ENCODE measurements at regions not wholly inside any gene's neighbourhood (a gene's known extent, or its start where the extent isn't known, plus 50 kb on each side); places are given as distances from the start of the nearest gene placed in this dataset.
"Not testable (repeated sequence)": the region's sequence is repeated elsewhere in the genome, so short reads cannot be mapped to it uniquely, and the experiment has no call there.

GRCh38 chr1:221515496-221515895 lies 226.4 kb downstream of the DUSP10 start:
- no peaks in the 10 kb centered on the region for H3K9me3 ChIP-seq (ENCODE audit: control insufficient read depth, low read depth, low read length)
- H3K27me3 ChIP-seq (ENCODE audit: control insufficient read depth, insufficient read depth, low read length): no peaks in the 10 kb centered on the region
- no peak overlapping the region for H3K4me3 ChIP-seq (ENCODE audit: low read length)
- H3K27ac ChIP-seq (ENCODE audit: low read length): no peak overlapping the region
- DNase-seq: no peak
- no peaks in the 10 kb centered on the region for H3K36me3 ChIP-seq (ENCODE audit: control insufficient read depth, insufficient read depth, low read length)
- no peaks in the 10 kb centered on the region for H3K4me1 ChIP-seq (ENCODE audit: control insufficient read depth, insufficient read depth, low read length)

GRCh38 chr1:221517961-221518360 lies 223.9 kb downstream of the DUSP10 start:
- Histone ChIP-seq H3K4me1 (ENCODE audit: control insufficient read depth, insufficient read depth, low read length) (no peaks in the 10 kb centered on the region), H3K27ac (ENCODE audit: low read length) (no peak overlapping the region), H3K27me3 (ENCODE audit: control insufficient read depth, insufficient read depth, low read length) (no peaks in the 10 kb centered on the region), H3K36me3 (ENCODE audit: control insufficient read depth, insufficient read depth, low read length) (no peaks in the 10 kb centered on the region), H3K4me3 (ENCODE audit: low read length) (no peak overlapping the region), H3K9me3 (ENCODE audit: control insufficient read depth, low read depth, low read length) (no peaks in the 10 kb centered on the region)
- no CpG with 5 or more reads among the region's 1 CpG for WGBS (ENCODE audit: insufficient coverage, low lambda C conversion rate)
- DNase-seq: no peak

- no peak for DNase-seq
- 88% methylated on average over 1 of the region's 1 CpG for WGBS (ENCODE audit: insufficient coverage, low lambda C conversion rate)
Observed at GRCh38 chr1:221520250-221520649, 221.6 kb downstream of the DUSP10 start.

GRCh38 chr1:221521686-221522085 lies 220.2 kb downstream of the DUSP10 start:
- Histone ChIP-seq H3K36me3 (ENCODE audit: control insufficient read depth, insufficient read depth, low read length) (no peaks in the 10 kb centered on the region), H3K4me3 (ENCODE audit: low read length) (no peak overlapping the region), H3K4me1 (ENCODE audit: control insufficient read depth, insufficient read depth, low read length) (no peaks in the 10 kb centered on the region), H3K27me3 (ENCODE audit: control insufficient read depth, insufficient read depth, low read length) (no peaks in the 10 kb centered on the region), H3K9me3 (ENCODE audit: control insufficient read depth, low read depth, low read length) (no peaks in the 10 kb centered on the region), H3K27ac (ENCODE audit: low read length) (no peak overlapping the region)
- no CpG with 5 or more reads among the region's 3 CpGs for WGBS (ENCODE audit: insufficient coverage, low lambda C conversion rate)
- no peak for DNase-seq

More at GRCh38 chr1:221520250-221520649, 221.6 kb downstream of the DUSP10 start:
- no peaks in the 10 kb centered on the region for H3K4me1 ChIP-seq (ENCODE audit: control insufficient read depth, insufficient read depth, low read length)
- H3K36me3 ChIP-seq (ENCODE audit: control insufficient read depth, insufficient read depth, low read length): no peaks in the 10 kb centered on the region
- H3K27ac ChIP-seq (ENCODE audit: low read length): no peak overlapping the region
- H3K9me3 ChIP-seq (ENCODE audit: control insufficient read depth, low read depth, low read length): no peaks in the 10 kb centered on the region
- no peak overlapping the region for H3K4me3 ChIP-seq (ENCODE audit: low read length)
- no peaks in the 10 kb centered on the region for H3K27me3 ChIP-seq (ENCODE audit: control insufficient read depth, insufficient read depth, low read length)

GRCh38 chr1:221522529-221522940 lies 219.4 kb downstream of the DUSP10 start:
- H3K9me3 ChIP-seq (ENCODE audit: control insufficient read depth, low read depth, low read length): no peaks in the 10 kb centered on the region
- no peak overlapping the region for H3K4me3 ChIP-seq (ENCODE audit: low read length)
- no peak for DNase-seq
- WGBS (ENCODE audit: insufficient coverage, low lambda C conversion rate): no CpG with 5 or more reads among the region's 2 CpGs
- no peaks in the 10 kb centered on the region for H3K27me3 ChIP-seq (ENCODE audit: control insufficient read depth, insufficient read depth, low read length)
- H3K36me3 ChIP-seq (ENCODE audit: control insufficient read depth, insufficient read depth, low read length): no peaks in the 10 kb centered on the region
- H3K4me1 ChIP-seq (ENCODE audit: control insufficient read depth, insufficient read depth, low read length): no peaks in the 10 kb centered on the region
- no peak overlapping the region for H3K27ac ChIP-seq (ENCODE audit: low read length)

GRCh38 chr1:221525749-221526148 lies 216.1 kb downstream of the DUSP10 start:
- Histone ChIP-seq H3K27me3 (ENCODE audit: control insufficient read depth, insufficient read depth, low read length) (no peaks in the 10 kb centered on the region), H3K9me3 (ENCODE audit: control insufficient read depth, low read depth, low read length) (no peaks in the 10 kb centered on the region), H3K4me1 (ENCODE audit: control insufficient read depth, insufficient read depth, low read length) (no peaks in the 10 kb centered on the region), H3K4me3 (ENCODE audit: low read length) (no peak overlapping the region), H3K27ac (ENCODE audit: low read length) (no peak overlapping the region), H3K36me3 (ENCODE audit: control insufficient read depth, insufficient read depth, low read length) (no peaks in the 10 kb centered on the region)
- WGBS (ENCODE audit: insufficient coverage, low lambda C conversion rate): 80% methylated on average over 1 of the region's 2 CpGs
- DNase-seq: no peak

- WGBS (ENCODE audit: insufficient coverage, low lambda C conversion rate): no CpG with 5 or more reads among the region's 3 CpGs
- no peaks in the 10 kb centered on the region for H3K4me1 ChIP-seq (ENCODE audit: control insufficient read depth, insufficient read depth, low read length)
- H3K36me3 ChIP-seq (ENCODE audit: control insufficient read depth, insufficient read depth, low read length): no peaks in the 10 kb centered on the region
- H3K9me3 ChIP-seq (ENCODE audit: control insufficient read depth, low read depth, low read length): no peaks in the 10 kb centered on the region
- no peaks in the 10 kb centered on the region for H3K27me3 ChIP-seq (ENCODE audit: control insufficient read depth, insufficient read depth, low read length)
- no peak overlapping the region for H3K4me3 ChIP-seq (ENCODE audit: low read length)
- DNase-seq: no peak
- H3K27ac ChIP-seq (ENCODE audit: low read length): no peak overlapping the region
Observed at GRCh38 chr1:221527302-221527701, 214.6 kb downstream of the DUSP10 start.

- no peaks in the 10 kb centered on the region for H3K9me3 ChIP-seq (ENCODE audit: control insufficient read depth, low read depth, low read length)
- WGBS (ENCODE audit: insufficient coverage, low lambda C conversion rate): no CpG with 5 or more reads among the region's 3 CpGs
- no peak overlapping the region for H3K27ac ChIP-seq (ENCODE audit: low read length)
- H3K4me3 ChIP-seq (ENCODE audit: low read length): no peak overlapping the region
- DNase-seq: no peak
- no peaks in the 10 kb centered on the region for H3K36me3 ChIP-seq (ENCODE audit: control insufficient read depth, insufficient read depth, low read length)
- no peaks in the 10 kb centered on the region for H3K27me3 ChIP-seq (ENCODE audit: control insufficient read depth, insufficient read depth, low read length)
- H3K4me1 ChIP-seq (ENCODE audit: control insufficient read depth, insufficient read depth, low read length): no peaks in the 10 kb centered on the region
Observed at GRCh38 chr1:221527886-221528624, 213.8 kb downstream of the DUSP10 start.

GRCh38 chr1:221530159-221530558 lies 211.7 kb downstream of the DUSP10 start:
- not testable (repeated sequence) for DNase-seq; H3K4me3 ChIP-seq (ENCODE audit: low read length); H3K36me3 ChIP-seq (ENCODE audit: control insufficient read depth, insufficient read depth, low read length); H3K27me3 ChIP-seq (ENCODE audit: control insufficient read depth, insufficient read depth, low read length); H3K9me3 ChIP-seq (ENCODE audit: control insufficient read depth, low read depth, low read length); H3K4me1 ChIP-seq (ENCODE audit: control insufficient read depth, insufficient read depth, low read length); H3K27ac ChIP-seq (ENCODE audit: low read length)
- WGBS (ENCODE audit: insufficient coverage, low lambda C conversion rate): no CpG with 5 or more reads among the region's 1 CpG

- Histone ChIP-seq H3K36me3 (ENCODE audit: control insufficient read depth, insufficient read depth, low read length) (no peaks in the 10 kb centered on the region), H3K27ac (ENCODE audit: low read length) (no peak overlapping the region), H3K4me1 (ENCODE audit: control insufficient read depth, insufficient read depth, low read length) (no peaks in the 10 kb centered on the region), H3K4me3 (ENCODE audit: low read length) (no peak overlapping the region), H3K27me3 (ENCODE audit: control insufficient read depth, insufficient read depth, low read length) (no peaks in the 10 kb centered on the region), H3K9me3 (ENCODE audit: control insufficient read depth, low read depth, low read length) (no peaks in the 10 kb centered on the region)
- DNase-seq: no peak
Observed at GRCh38 chr1:221530791-221531190, 211.1 kb downstream of the DUSP10 start.

- no peak overlapping the region for H3K4me3 ChIP-seq (ENCODE audit: low read length)
- no peaks in the 10 kb centered on the region for H3K4me1 ChIP-seq (ENCODE audit: control insufficient read depth, insufficient read depth, low read length)
- no peaks in the 10 kb centered on the region for H3K9me3 ChIP-seq (ENCODE audit: control insufficient read depth, low read depth, low read length)
- DNase-seq: no peak
- 100% methylated on average over 2 of the region's 5 CpGs for WGBS (ENCODE audit: insufficient coverage, low lambda C conversion rate)
- H3K36me3 ChIP-seq (ENCODE audit: control insufficient read depth, insufficient read depth, low read length): no peaks in the 10 kb centered on the region
- no peaks in the 10 kb centered on the region for H3K27me3 ChIP-seq (ENCODE audit: control insufficient read depth, insufficient read depth, low read length)
- H3K27ac ChIP-seq (ENCODE audit: low read length): no peak overlapping the region
Observed at GRCh38 chr1:221532071-221532773, 209.7 kb downstream of the DUSP10 start.

All from large intestine (tissue), 3 donors.